ENCODE measurements at regions not wholly inside any gene's neighbourhood (a gene's known extent, or its start where the extent isn't known, plus 50 kb on each side); places are given as distances from the start of the nearest gene placed in this dataset.
"Not testable (repeated sequence)": the region's sequence is repeated elsewhere in the genome, so short reads cannot be mapped to it uniquely, and the experiment has no call there.

GRCh38 chr2:89198026-89198425, 506.6 kb downstream of the RPIA start:
- not testable (repeated sequence) for H3K27ac Mint-ChIP-seq, H3K9me3 Mint-ChIP-seq, H3K36me3 Mint-ChIP-seq, H3K4me3 Mint-ChIP-seq, H3K4me1 Mint-ChIP-seq, DNase-seq, H3K27me3 Mint-ChIP-seq

GRCh38 chr2:89199453-89200246, 508.2 kb downstream of the RPIA start:
- not testable (repeated sequence) for H3K4me3 Mint-ChIP-seq, H3K4me1 Mint-ChIP-seq, DNase-seq, H3K36me3 Mint-ChIP-seq, H3K27ac Mint-ChIP-seq, H3K9me3 Mint-ChIP-seq
- peaks cover 10% of the 10 kb centered on the region for H3K27me3 Mint-ChIP-seq

GRCh38 chr2:89200247-89200527, 508.7 kb downstream of the RPIA start:
- not testable (repeated sequence) for H3K4me3 Mint-ChIP-seq, H3K27ac Mint-ChIP-seq, H3K36me3 Mint-ChIP-seq, H3K4me1 Mint-ChIP-seq, DNase-seq, H3K9me3 Mint-ChIP-seq
- peaks cover 10% of the 10 kb centered on the region for H3K27me3 Mint-ChIP-seq

- H3K27me3 Mint-ChIP-seq, DNase-seq, H3K4me3 Mint-ChIP-seq, H3K27ac Mint-ChIP-seq, H3K36me3 Mint-ChIP-seq, H3K4me1 Mint-ChIP-seq, H3K9me3 Mint-ChIP-seq: not testable (repeated sequence)
Observed at GRCh38 chr2:89202518-89202917, 511.0 kb downstream of the RPIA start.

- H3K9me3 Mint-ChIP-seq, H3K4me3 Mint-ChIP-seq, H3K27ac Mint-ChIP-seq, H3K36me3 Mint-ChIP-seq, H3K27me3 Mint-ChIP-seq, H3K4me1 Mint-ChIP-seq: not testable (repeated sequence)
- DNase-seq = peak; percentile 17
Observed at GRCh38 chr2:89205153-89205552, 513.7 kb downstream of the RPIA start.

- not testable (repeated sequence) for H3K27ac Mint-ChIP-seq, H3K9me3 Mint-ChIP-seq, H3K4me1 Mint-ChIP-seq, H3K4me3 Mint-ChIP-seq, H3K36me3 Mint-ChIP-seq, DNase-seq, H3K27me3 Mint-ChIP-seq
Observed at GRCh38 chr2:89208144-89208932, 516.9 kb downstream of the RPIA start.

- not testable (repeated sequence) for H3K4me3 Mint-ChIP-seq, H3K36me3 Mint-ChIP-seq, H3K9me3 Mint-ChIP-seq, H3K27ac Mint-ChIP-seq, H3K27me3 Mint-ChIP-seq, H3K4me1 Mint-ChIP-seq
- peak; percentile 3 for DNase-seq
Observed at GRCh38 chr2:89213151-89213550, 521.7 kb downstream of the RPIA start.

GRCh38 chr2:89213811-89214210, 522.3 kb downstream of the RPIA start:
- not testable (repeated sequence) for H3K4me1 Mint-ChIP-seq, H3K27ac Mint-ChIP-seq, H3K9me3 Mint-ChIP-seq, H3K36me3 Mint-ChIP-seq, DNase-seq, H3K27me3 Mint-ChIP-seq, H3K4me3 Mint-ChIP-seq

GRCh38 chr2:89221474-89221873, 530.0 kb downstream of the RPIA start:
- not testable (repeated sequence) for H3K4me1 Mint-ChIP-seq, H3K4me3 Mint-ChIP-seq, H3K9me3 Mint-ChIP-seq, H3K27ac Mint-ChIP-seq, DNase-seq, H3K36me3 Mint-ChIP-seq, H3K27me3 Mint-ChIP-seq

GRCh38 chr2:89222063-89222732, 530.7 kb downstream of the RPIA start:
- DNase-seq, H3K27me3 Mint-ChIP-seq, H3K4me1 Mint-ChIP-seq, H3K4me3 Mint-ChIP-seq, H3K27ac Mint-ChIP-seq, H3K9me3 Mint-ChIP-seq, H3K36me3 Mint-ChIP-seq: not testable (repeated sequence)

GRCh38 chr2:89224803-89225202, 533.3 kb downstream of the RPIA start:
- H3K4me1 Mint-ChIP-seq, H3K27me3 Mint-ChIP-seq, H3K27ac Mint-ChIP-seq, H3K4me3 Mint-ChIP-seq, H3K9me3 Mint-ChIP-seq, DNase-seq, H3K36me3 Mint-ChIP-seq: not testable (repeated sequence)

- not testable (repeated sequence) for H3K4me1 Mint-ChIP-seq, H3K36me3 Mint-ChIP-seq, H3K4me3 Mint-ChIP-seq, DNase-seq, H3K27ac Mint-ChIP-seq, H3K27me3 Mint-ChIP-seq, H3K9me3 Mint-ChIP-seq
Observed at GRCh38 chr2:89229979-89230378, 538.5 kb downstream of the RPIA start.

GRCh38 chr2:89231241-89231640, 539.8 kb downstream of the RPIA start:
- not testable (repeated sequence) for H3K4me3 Mint-ChIP-seq, DNase-seq, H3K27ac Mint-ChIP-seq, H3K9me3 Mint-ChIP-seq, H3K27me3 Mint-ChIP-seq, H3K4me1 Mint-ChIP-seq, H3K36me3 Mint-ChIP-seq

GRCh38 chr2:89233931-89234330, 542.5 kb downstream of the RPIA start:
- not testable (repeated sequence) for H3K36me3 Mint-ChIP-seq, H3K9me3 Mint-ChIP-seq, H3K27ac Mint-ChIP-seq, DNase-seq, H3K27me3 Mint-ChIP-seq, H3K4me1 Mint-ChIP-seq, H3K4me3 Mint-ChIP-seq

- H3K4me1 Mint-ChIP-seq, H3K4me3 Mint-ChIP-seq, H3K36me3 Mint-ChIP-seq, H3K27ac Mint-ChIP-seq, H3K9me3 Mint-ChIP-seq, DNase-seq, H3K27me3 Mint-ChIP-seq: not testable (repeated sequence)
Observed at GRCh38 chr2:89234818-89235466, 543.5 kb downstream of the RPIA start.

All from activated naive CD8-positive, alpha-beta T cell treated with anti-CD3 and anti-CD28 coated beads for 36 hours (primary cell).